Fibroblast of mammary gland (primary cell): ENCODE measurements at regions not wholly inside any gene's neighbourhood (a gene's known extent, or its start where the extent isn't known, plus 50 kb on each side); places are given as distances from the start of the nearest gene placed in this dataset.

Experiments
- DNase-seq: peaks from one replicate; pipeline ENCODE4 v3.0.0-alpha.2; 2010; ENCODE audit warnings: low read depth
- H3K4me3 ChIP-seq: 2 replicates; pipeline ENCODE4 v1.5.1; 2011; ENCODE audit warnings: low read depth, mild to moderate bottlenecking, low read length, moderate library complexity; ENCODE audit not compliant: control insufficient read depth
- TF ChIP-seq, protein P1 (sequence below): conservative IDR thresholded peaks from 2 replicates; pipeline ENCODE4 v1.5.1; 2011; ENCODE audit warnings: low read depth, low read length, inconsistent platforms; ENCODE audit not compliant: control insufficient read depth, insufficient read depth

DNA sequence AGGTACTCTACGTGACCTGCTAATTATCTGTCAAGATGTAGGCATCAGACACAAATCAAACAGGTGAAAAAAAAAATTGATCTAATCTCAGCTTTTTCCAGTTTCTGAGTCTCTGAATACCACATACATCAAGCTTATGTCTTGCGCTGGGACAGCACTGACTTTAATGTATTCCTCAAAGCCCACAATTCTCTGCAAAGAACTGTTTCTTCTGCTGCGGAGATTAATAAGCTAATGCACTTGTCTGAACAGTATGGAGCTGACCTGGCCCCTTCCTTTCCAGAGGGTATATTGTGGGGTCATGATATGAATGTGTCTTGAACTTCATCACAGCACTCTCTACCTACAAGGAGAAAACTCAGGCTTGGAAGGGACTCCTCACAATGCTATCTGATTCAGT, 87.8 kb downstream of the FOXB1 start:
- H3K4me3 ChIP-seq, result no peak overlapping the region
- no peak for DNase-seq
- TF ChIP-seq, protein P1, sequence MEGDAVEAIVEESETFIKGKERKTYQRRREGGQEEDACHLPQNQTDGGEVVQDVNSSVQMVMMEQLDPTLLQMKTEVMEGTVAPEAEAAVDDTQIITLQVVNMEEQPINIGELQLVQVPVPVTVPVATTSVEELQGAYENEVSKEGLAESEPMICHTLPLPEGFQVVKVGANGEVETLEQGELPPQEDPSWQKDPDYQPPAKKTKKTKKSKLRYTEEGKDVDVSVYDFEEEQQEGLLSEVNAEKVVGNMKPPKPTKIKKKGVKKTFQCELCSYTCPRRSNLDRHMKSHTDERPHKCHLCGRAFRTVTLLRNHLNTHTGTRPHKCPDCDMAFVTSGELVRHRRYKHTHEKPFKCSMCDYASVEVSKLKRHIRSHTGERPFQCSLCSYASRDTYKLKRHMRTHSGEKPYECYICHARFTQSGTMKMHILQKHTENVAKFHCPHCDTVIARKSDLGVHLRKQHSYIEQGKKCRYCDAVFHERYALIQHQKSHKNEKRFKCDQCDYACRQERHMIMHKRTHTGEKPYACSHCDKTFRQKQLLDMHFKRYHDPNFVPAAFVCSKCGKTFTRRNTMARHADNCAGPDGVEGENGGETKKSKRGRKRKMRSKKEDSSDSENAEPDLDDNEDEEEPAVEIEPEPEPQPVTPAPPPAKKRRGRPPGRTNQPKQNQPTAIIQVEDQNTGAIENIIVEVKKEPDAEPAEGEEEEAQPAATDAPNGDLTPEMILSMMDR, result no peak

DNA sequence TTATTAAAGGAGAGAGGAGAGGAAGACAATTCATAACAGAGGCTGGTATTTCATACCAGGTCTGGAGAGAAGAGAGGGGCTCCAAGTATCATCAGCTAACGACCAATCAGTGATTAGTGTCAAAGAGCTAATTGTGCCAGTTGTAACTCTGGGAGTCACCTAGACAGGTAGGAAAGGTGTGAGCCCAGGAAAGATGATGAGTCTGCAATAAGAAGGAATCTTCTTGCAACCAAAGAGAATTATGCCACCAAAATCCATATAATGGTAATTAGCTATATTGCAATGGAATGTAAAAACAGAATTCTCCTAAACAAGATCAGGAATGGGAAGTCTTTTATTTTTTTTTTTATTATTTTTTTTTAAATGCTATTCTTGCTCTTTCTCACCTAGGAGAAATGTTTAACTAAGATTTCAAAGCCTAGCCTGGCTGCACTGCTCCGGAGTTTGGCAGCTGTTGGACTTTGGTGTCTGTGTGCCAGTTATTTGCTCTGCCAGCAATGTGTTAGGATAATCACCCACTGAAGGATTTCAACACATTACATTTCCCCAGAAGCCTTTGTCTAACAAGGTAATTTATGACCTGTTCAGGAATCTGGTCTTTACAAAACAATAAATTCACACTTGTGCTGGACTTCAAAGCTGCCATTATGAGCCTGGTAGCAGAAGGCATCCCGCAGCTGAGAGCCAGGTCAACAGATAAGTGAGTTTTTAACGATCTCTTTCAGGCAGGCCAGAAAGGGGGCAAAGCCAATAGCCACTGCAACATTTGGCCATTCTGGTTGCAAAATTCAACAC, 89.4 kb downstream of the FOXB1 start:
- H3K4me3 ChIP-seq, result no peak overlapping the region
- TF ChIP-seq, protein P1, result no peak
- no peak for DNase-seq

DNA sequence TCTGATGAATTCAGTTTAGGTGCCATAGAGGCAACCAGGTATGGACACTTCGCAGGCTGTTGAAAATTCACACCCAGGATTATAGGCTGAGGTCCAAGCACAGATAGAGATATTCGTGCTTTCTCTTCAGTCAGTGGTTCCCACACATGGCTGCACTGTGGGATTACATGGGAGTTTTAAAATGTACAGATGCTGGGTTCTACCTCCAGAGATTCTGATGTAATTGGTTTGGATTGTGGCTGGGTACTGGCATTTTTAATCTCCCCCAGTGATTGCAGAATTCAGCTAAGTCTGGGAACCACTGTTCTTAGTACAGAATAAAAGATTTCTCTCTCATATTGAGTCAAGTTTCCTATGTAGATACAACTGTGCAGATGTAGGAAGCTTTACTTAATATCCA, 91.6 kb downstream of the FOXB1 start:
- no peak overlapping the region for H3K4me3 ChIP-seq
- peak; percentile 21 for DNase-seq
- TF ChIP-seq, protein P1, result no peak

DNA sequence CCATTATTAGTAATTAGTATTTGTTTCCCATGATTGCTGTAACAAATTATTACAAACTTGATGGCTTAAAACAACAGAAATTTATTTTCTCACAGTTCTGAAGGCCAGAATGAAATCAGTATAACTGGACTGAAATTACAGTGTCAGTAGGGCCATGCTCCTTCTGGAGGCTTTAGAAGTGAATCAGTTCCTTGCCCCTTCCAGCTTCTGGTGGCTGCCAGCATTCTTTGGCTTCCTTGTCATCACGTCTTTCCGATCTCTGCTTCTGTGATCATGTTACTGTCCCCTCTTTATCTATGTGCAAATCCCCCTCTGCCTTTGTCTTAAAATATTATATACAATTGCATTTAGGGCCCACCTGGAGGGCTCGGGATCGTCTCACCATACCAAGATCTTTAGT, 92.0 kb downstream of the FOXB1 start:
- no peak overlapping the region for H3K4me3 ChIP-seq
- TF ChIP-seq, protein P1, result no peak
- DNase-seq, result peak; percentile 43

DNA sequence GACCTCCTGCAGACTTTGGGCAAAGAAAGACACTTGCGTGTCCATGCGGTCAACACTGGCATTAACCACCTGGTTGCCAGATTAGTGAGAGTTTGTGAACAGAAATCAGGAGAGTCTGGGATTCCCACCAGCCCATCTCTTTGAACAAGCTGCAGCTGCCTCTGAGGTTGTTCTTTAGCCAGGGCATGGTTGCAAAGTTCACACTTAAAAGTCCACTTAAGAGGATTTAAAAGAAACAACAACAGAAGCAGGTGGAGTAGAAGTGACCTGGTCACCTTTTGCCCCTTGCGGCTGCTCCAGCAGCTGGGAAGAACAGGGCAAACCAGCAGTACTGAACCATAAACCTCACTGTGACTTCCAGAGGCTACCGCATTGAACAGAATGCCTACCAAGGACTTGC, 97.3 kb downstream of the FOXB1 start:
- no peak overlapping the region for H3K4me3 ChIP-seq
- TF ChIP-seq, protein P1, result no peak
- DNase-seq, result no peak

DNA sequence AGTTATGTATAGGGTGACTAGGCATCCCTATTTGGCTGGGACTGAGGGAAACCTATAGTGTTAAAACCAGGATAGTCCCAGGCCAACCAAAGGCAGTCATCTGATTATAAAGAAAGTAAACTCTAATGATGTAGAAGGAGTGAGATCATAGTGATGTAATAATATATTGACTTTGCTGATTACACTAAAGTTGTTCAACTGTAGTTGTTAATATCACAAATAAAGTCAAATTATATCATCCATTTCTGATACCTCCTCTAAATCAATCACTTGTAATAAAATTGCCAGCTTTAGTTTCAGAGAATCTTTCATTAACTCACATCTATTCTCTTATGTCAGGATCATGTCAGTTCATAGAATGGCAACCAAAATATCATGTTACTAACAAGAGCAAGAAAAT, 98.6 kb downstream of the FOXB1 start:
- no peak overlapping the region for H3K4me3 ChIP-seq
- DNase-seq, result no peak
- TF ChIP-seq, protein P1, result no peak
